Fibroblast of pulmonary artery (primary cell): ENCODE measurements at regions not wholly inside any gene's neighbourhood (a gene's known extent, or its start where the extent isn't known, plus 50 kb on each side); places are given as distances from the start of the nearest gene placed in this dataset.

Source experiments
- DNase-seq: peaks from one replicate; pipeline ENCODE4 v3.0.0-alpha.2; 2010; ENCODE audit warnings: low read depth
- H3K4me3 ChIP-seq: replicated peaks from 2 replicates; pipeline ENCODE4 v1.5.1; 2011; ENCODE audit warnings: low read depth, mild to moderate bottlenecking, control low read depth, low read length, moderate library complexity
- TF ChIP-seq, protein P1 (sequence below): IDR thresholded peaks from 2 replicates; pipeline ENCODE4 v1.5.1; 2011; ENCODE audit warnings: mild to moderate bottlenecking, control low read depth, low read length, inconsistent platforms; ENCODE audit errors: missing control alignments

DNA sequence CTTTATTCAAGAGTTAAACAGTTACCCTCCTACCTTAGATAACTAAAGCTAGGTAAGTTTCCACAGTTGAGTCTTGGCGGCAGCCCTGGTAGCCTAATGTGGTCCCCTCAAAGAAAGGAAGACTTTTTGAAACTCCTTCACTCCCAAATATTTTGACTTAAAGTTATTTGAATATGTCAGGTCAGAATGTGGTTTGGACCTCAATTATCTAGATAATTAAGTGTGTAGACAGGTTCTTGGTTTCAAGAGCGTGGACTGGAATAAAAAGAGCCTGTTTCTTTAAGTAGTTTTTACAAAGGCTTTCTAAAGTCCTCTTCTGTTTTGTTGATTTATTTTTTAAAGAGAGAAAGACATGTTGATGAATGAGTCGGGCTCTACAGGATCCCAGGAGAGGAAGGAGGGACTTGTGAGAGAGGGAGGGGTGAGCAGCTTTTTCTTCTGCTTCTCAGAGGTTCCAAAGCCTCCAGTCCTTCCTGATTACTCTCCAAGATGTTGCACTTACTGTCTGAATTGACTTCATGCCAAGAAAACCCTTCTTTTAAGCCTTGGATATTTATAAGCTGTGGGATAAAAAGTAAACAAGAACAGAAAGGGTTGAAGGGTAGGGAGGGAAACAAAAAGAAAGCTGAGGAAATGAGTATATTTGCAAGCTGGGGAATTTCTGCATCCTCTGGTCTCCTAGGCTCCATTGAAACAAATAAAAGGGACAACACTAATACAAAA is 457.4 kb downstream of the IGSF11 start:
- H3K4me3 ChIP-seq, result no peak overlapping the region
- DNase-seq, result no peak
- TF ChIP-seq, protein P1, sequence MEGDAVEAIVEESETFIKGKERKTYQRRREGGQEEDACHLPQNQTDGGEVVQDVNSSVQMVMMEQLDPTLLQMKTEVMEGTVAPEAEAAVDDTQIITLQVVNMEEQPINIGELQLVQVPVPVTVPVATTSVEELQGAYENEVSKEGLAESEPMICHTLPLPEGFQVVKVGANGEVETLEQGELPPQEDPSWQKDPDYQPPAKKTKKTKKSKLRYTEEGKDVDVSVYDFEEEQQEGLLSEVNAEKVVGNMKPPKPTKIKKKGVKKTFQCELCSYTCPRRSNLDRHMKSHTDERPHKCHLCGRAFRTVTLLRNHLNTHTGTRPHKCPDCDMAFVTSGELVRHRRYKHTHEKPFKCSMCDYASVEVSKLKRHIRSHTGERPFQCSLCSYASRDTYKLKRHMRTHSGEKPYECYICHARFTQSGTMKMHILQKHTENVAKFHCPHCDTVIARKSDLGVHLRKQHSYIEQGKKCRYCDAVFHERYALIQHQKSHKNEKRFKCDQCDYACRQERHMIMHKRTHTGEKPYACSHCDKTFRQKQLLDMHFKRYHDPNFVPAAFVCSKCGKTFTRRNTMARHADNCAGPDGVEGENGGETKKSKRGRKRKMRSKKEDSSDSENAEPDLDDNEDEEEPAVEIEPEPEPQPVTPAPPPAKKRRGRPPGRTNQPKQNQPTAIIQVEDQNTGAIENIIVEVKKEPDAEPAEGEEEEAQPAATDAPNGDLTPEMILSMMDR, result no peak

DNA sequence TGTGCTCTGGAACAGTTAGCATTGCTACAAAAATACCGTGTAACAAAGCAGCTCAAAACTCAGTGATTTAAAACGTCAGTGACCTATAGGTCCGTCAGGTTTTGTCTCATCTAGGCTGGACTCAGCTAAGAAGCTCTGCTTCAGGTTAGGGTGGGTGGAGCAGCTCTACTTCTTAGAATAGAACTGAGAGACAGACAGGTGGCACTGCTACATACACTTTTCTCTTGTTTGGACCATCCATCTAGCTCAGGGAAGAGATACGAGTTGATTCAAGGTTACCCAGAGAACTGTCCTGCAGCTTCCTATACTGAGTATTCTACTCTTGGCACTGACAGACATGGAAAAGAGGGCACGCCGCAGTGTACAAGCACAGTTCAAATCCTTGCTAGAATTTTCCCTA is 456.1 kb downstream of the IGSF11 start:
- no peak overlapping the region for H3K4me3 ChIP-seq
- no peak for DNase-seq
- TF ChIP-seq, protein P1, result no peak

DNA sequence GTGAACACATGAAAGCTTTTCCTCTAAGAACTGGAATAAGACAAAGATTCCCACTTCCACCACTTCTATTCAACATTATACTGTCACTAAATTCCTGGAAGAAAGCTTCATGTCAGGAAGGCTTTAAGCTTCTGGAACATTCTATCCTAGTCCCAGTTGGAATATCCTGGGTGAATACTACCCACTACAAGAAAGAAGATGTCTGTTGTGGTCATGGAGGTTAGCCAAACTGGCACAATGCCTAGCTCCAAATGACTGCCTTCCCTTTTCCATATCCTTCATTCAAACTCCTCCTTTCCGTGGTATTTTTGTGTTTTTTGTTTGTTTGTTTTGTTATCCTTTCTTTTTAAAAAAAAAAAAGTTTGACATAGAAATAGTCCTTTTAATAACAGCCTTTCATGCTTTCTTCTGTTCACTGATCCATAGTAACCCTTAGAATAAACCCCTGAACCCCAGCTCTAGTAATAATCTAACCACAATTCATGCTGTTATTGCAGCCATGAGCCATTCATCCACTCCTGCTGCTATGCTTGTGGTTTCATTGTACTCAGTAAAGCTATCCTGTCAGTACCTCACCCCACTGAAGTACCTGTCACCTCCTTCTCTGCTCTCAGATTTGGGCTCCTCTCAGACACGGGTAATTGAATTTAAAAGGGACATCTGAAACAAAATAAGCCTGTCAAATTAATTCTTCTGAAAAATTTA is 447.5 kb downstream of the IGSF11 start:
- TF ChIP-seq, protein P1, result no peak
- no peak for DNase-seq
- no peak overlapping the region for H3K4me3 ChIP-seq

DNA sequence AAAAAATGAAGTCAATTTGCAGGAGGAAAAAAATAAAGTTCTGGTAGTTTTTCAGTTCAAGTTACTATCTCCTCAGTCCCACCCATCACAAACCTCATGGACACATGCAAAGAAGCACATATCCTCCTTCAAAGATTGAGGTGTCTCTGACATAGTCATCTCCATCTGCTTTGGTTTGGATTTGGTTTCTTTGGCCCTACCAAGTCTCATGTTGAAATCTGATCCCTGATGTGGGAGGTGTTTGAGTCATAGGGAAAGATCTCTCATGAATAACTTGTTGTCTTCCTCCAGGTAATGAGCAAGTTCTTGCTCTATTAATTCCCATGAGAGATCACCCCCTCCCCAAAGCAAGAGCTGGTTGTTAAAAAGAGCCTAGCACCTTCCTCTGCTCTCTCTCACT is 446.8 kb downstream of the IGSF11 start:
- TF ChIP-seq, protein P1, result no peak
- no peak overlapping the region for H3K4me3 ChIP-seq

DNA sequence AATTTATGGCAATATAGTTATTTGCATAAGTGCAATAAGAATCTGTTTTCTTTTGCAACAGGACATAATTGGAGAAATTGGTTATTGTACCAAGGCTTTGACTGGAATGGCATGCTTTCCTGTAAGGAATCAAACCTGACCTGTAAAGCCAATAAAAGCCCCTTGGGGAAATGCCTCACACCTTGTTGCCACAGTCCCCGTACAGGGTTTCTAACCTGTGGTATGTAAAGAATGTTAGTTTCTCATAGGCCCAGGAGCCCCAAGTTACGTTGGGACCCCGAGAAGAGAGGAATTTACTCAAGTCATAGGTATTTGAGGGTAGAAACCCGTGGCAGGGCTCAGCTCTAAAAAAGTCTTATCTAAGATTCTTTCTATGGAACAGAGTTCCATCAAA is 441.4 kb downstream of the IGSF11 start:
- no peak overlapping the region for H3K4me3 ChIP-seq
- TF ChIP-seq, protein P1, result no peak
- DNase-seq, result no peak

More for the DNA sequence above, 446.8 kb downstream of the IGSF11 start:
- DNase-seq, result no peak

DNA sequence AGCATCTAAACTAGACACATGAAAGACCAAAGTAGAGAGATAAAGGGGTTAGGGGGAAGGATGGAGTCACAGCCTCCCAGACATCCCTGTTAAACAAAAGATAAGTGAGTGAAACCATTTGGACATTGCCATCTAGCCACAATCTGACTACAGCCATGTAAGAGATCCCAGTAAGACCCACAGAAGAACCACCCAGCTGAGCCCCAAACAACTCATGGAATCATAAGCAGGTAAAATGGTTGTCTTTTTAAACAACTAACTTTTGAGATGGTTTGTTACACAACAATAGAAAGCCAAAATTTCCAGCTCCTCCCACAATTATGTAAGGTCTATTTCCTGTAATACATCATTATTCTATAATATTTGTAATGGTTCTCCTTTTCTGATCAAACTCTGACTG is 437.5 kb downstream of the IGSF11 start:
- TF ChIP-seq, protein P1, result no peak
- H3K4me3 ChIP-seq, result no peak overlapping the region
- DNase-seq, result no peak
